KBM-7 (cell line): ENCODE measurements at regions not wholly inside any gene's neighbourhood (a gene's known extent, or its start where the extent isn't known, plus 50 kb on each side); places are given as distances from the start of the nearest gene placed in this dataset.
"Not testable (repeated sequence)": the region's sequence is repeated elsewhere in the genome, so short reads cannot be mapped to it uniquely, and the experiment has no call there.

ENCODE experiments used
- DNase-seq: peaks from one replicate; pipeline ENCODE4 v3.0.0-alpha.2; 2015
- in situ Hi-C: fragments of 300-500 bp; cut with MboI; formaldehyde crosslinking; loops from 2 replicates; pipeline ENCODE4 v1.14.3; 2020; ENCODE audit warnings: low sequenced_read_pairs, low pct_unique_long_range_greater_than_20kb, mixed read lengths

GRCh38 chr10:22831586-22831985, 96.3 kb upstream of the ARMC3 start:
- DNase-seq, result no peak
- in situ Hi-C loops, result no loop called here

DNA sequence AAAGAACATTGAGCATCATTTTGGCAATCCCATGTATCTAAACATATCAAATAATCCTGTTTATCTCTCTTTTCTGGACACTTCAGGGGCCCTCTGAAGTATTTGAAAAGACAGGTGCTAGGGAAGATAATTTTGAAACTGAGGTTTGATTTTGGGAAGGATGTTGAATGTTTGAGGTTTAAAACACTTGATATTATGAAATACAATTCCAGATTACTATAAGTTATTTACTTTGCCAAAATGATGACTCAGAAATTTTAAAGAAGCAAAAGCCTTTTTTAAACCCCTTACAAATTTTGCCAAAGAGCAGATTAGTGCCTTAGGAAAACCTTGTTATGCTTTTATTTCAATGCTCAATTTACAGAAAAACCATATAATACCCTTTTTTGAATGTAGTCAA, 99.1 kb upstream of the ARMC3 start:
- in situ Hi-C loops, DNase-seq: not testable (repeated sequence)

- in situ Hi-C loops, result no loop called here
- peak; percentile 60 for DNase-seq
These were observed 102.0 kb upstream of the ARMC3 start for GRCh38 chr10:22825841-22826240.

DNA sequence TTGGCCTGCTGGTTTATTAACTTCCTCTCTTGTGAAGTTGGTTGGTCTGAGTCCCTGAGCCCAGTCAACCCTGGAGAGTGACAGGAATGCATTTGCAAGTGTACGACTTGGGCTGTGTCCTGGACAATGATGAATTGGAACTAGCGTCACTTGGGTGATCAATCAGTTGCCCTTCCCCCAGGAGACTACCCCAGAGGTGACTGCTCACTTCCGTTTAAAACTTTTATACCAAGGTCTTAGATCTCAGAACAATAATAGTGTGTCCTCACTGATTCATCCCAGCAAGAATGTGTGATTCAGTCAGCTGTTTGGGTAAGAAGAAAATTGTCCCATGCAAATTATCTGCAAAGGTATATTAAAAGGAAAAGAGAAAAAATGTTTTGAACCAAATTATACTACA, 102.9 kb upstream of the ARMC3 start:
- DNase-seq, result no peak
- in situ Hi-C loops, result no loop called here

GRCh38 chr10:22824520-22824919, 103.3 kb upstream of the ARMC3 start:
- in situ Hi-C loops, result no loop called here

DNA sequence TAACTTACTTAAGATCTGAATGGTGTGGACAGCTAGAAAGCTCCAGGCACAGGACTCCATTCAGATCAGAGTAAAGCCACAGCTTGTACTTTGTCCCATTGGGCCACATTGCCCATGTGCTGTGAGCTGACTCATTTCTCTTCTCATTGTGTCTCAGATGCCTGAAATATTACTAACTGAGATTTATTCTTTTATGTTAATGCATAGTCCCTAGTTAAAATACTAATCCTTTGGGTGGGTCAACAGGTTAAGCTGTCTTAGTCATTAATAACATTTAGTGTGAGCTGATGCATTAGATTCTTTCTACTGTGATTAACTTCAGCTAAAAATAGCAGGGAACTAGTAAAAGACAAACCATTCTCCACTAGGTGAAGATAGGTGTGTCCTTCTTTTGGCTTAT, 104.7 kb upstream of the ARMC3 start:
- in situ Hi-C loops, result no loop called here
- no peak for DNase-seq

More at GRCh38 chr10:22824520-22824919, 103.3 kb upstream of the ARMC3 start:
- DNase-seq, result no peak

GRCh38 chr10:22821921-22822320, 105.9 kb upstream of the ARMC3 start:
- in situ Hi-C loops, DNase-seq: not testable (repeated sequence)

- in situ Hi-C loops, result no loop called here
- DNase-seq, result no peak
These were observed 106.4 kb upstream of the ARMC3 start for GRCh38 chr10:22821501-22821900.

- in situ Hi-C loops, result no loop called here
- DNase-seq, result peak; percentile 35
These were observed 101.9 kb upstream of the PIP4K2A start for GRCh38 chr10:22816298-22816653.

DNA sequence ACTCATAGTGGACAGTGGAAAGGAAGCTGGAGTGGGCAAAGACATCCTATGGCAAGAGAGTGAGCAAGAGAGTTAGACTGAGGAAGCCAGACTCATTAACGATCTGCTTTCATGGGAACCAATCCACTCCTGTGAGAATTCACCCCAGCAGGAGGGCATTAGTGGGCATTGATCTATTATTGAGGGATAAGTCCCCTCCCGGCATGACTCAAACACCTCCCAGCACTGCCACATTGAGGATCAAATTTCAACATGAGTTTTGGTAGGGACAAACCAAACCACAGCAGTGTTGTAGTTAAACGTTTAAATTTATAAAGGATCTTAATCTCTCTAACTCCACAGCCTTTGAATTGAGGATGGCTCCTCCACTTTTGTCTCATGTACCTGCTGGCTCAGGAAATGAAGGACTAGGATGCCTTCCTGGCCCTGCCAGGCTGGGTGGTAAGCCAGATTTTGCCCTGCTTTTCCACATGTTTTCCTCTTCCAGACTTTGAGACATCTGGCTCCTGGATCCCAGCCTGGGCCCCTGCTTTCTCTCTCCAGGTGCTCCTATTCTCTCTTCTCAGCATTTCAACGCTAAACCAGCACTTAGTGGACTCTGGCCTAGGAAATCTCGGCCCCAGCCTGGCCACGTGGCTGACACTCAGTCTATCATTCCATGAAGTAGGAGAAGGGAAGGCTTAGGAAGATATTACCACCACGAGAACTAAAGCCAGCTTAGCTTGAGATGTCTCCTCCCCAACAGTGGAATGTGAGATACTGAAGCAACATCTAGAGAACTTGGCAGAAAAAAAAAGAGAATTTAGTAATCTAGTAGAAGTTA, 96.5 kb upstream of the PIP4K2A start:
- no peak for DNase-seq
- in situ Hi-C loops, result no loop called here

GRCh38 chr10:22807238-22807637, 92.9 kb upstream of the PIP4K2A start:
- in situ Hi-C loops, result no loop called here
- DNase-seq, result no peak

DNA sequence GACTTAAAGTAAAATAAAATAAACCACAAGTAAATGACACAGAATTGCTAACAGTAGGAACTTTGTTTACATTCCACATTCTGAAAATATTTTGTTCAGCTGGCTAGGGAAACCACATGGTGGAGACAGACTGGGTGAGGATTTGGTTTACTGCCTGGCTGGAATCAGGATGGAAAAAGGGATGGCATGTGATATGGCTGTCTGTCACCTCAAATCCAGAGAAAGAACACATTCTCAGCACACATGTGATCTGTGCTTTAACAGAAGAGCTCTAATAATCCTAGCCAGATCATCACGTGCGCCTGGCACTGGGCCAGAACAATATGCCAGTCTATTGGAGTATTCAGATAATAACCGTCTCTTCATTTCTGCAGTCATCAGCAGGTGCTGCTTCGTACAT, 90.9 kb upstream of the PIP4K2A start:
- no peak for DNase-seq
- in situ Hi-C loops, result no loop called here

GRCh38 chr10:22803261-22803885, 89.0 kb upstream of the PIP4K2A start:
- in situ Hi-C loops, result no loop called here
- DNase-seq, result no peak

- in situ Hi-C loops, result no loop called here
- no peak for DNase-seq
These were observed 87.4 kb upstream of the PIP4K2A start for GRCh38 chr10:22801785-22802184.

DNA sequence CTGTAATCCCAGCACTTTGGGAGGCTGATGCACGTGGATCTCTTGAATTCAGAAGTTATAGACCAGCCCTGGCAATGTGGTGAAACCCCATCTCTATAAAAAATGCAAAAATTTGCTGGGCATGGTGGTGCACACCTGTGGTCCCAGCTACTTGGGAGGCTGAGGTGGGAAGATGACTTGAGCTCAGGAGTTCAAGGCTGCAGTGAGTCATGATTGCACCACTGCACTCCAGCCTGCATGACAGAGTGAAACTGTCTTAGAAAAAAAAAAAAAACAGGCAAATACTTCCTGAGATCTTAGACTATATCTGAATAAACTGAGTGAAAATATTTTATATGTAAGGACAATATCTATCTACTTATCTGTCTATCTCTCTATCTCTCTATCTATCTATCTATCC, 83.4 kb upstream of the PIP4K2A start:
- in situ Hi-C loops, result not testable (repeated sequence)

GRCh38 chr10:22795546-22795945, 81.2 kb upstream of the PIP4K2A start:
- in situ Hi-C loops, result no loop called here

More for the DNA sequence above, 83.4 kb upstream of the PIP4K2A start:
- not testable (repeated sequence) for DNase-seq

GRCh38 chr10:22792161-22792560, 77.8 kb upstream of the PIP4K2A start:
- in situ Hi-C loops, result no loop called here
- no peak for DNase-seq

More at GRCh38 chr10:22795546-22795945, 81.2 kb upstream of the PIP4K2A start:
- no peak for DNase-seq

DNA sequence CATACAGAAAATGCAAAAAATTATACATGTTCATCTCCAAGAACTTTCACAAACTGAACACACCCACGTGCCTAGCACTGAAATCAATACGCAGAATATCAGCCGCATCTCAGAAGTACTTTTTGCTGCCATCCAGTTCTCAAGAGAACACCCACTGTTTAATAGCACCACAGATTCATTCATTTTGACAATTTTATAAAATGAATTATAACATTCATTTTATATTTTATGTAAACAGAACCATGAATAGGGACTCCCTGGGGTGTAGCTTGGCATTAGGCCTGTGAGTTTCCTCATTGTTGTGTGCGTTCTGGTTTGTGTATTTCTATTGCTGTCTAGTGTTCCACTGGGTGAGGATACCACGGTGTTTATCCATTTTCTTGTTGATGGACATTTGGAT, 77.3 kb upstream of the PIP4K2A start:
- DNase-seq, result no peak
- in situ Hi-C loops, result no loop called here

GRCh38 chr10:22784668-22785067, 70.3 kb upstream of the PIP4K2A start:
- DNase-seq, result no peak
- in situ Hi-C loops, result no loop called here

- in situ Hi-C loops, result no loop called here
These were observed 69.4 kb upstream of the PIP4K2A start for GRCh38 chr10:22783807-22784206.

DNA sequence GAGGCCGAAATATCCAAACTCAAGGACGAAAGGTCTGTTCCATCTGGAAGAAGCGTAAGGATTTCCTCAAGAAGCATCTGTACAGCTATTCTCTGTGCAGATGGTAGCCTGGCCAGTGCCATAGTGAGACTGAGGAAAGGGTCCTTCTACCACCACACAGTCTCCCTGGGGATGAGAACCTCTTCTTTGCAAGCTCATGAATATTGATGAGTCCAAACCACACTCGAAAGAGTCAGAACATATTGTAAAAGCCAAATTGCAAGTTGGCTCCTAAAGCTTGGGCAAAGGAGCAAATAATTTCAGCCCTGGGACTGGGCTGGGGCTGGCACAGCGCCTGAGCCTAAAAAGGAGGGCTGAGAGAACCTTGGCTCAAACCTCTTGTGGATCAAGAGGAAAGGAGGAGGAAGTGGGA, 66.1 kb upstream of the PIP4K2A start:
- DNase-seq, result no peak
- in situ Hi-C loops, result no loop called here

More at GRCh38 chr10:22783807-22784206, 69.4 kb upstream of the PIP4K2A start:
- no peak for DNase-seq
